ENCODE measurements at regions not wholly inside any gene's neighbourhood (a gene's known extent, or its start where the extent isn't known, plus 50 kb on each side); places are given as distances from the start of the nearest gene placed in this dataset.

DNA sequence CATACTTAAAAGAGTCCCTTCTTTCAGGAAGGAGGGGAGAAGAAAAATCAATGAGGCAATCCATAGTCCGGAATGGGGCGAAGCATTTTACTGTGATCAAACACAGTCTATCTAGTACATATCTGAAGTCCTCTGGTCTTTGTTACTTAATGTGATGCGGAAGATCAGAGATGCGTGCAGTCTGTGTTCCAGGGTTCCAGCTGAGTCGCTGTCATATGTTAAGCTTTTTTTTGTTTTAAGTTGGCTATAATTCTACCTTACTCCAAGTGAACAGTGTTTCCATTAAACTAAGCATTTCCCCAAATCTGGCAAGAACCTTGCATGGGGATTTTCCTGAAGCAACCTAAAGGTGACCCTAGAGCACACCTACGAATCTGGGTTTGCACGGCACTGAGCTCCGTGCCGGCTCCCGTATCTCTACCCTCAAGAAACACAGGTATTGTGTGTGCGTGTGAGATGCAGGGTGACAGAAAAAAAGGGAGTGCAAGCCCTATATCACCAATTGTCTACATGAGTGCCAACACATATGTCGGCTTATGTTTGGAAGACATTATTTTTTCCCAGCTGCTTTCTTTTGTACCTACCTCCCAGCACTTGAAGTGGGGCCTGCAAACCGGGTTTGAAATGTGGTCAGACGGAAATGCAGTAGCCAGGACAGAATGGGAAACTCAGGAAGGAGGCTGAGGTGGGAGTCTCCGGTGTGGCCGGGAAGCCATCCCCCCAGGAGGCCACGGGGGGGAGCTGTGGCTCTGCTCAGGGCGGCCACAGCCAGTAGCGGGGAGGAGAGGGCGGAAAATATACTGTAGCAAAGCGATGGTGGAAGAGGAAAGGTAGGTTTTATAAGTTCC is 435.8 kb upstream of the MGMT start:
- TF ChIP-seq, protein P1, sequence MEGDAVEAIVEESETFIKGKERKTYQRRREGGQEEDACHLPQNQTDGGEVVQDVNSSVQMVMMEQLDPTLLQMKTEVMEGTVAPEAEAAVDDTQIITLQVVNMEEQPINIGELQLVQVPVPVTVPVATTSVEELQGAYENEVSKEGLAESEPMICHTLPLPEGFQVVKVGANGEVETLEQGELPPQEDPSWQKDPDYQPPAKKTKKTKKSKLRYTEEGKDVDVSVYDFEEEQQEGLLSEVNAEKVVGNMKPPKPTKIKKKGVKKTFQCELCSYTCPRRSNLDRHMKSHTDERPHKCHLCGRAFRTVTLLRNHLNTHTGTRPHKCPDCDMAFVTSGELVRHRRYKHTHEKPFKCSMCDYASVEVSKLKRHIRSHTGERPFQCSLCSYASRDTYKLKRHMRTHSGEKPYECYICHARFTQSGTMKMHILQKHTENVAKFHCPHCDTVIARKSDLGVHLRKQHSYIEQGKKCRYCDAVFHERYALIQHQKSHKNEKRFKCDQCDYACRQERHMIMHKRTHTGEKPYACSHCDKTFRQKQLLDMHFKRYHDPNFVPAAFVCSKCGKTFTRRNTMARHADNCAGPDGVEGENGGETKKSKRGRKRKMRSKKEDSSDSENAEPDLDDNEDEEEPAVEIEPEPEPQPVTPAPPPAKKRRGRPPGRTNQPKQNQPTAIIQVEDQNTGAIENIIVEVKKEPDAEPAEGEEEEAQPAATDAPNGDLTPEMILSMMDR (IDR thresholded peaks at IDR 0.05) = peak; percentile 73 to 84 (median 83)
- no peak for TF ChIP-seq POLR2A (IDR thresholded peaks at IDR 0.05)
